DND-41 (cell line): ENCODE measurements at regions not wholly inside any gene's neighbourhood (a gene's known extent, or its start where the extent isn't known, plus 50 kb on each side); places are given as distances from the start of the nearest gene placed in this dataset.

Experiments used
- EZH2 ChIP-seq: IDR thresholded peaks from 3 replicates; pipeline ENCODE4 v1.6.1; 2012; ENCODE audit warnings: borderline replicate concordance, low read depth, mild to moderate bottlenecking, moderate library complexity, low read length, inconsistent platforms; ENCODE audit not compliant: severe bottlenecking
- TF ChIP-seq, protein P1 (sequence below): IDR thresholded peaks from 2 replicates; pipeline ENCODE4 v1.5.1; 2012; ENCODE audit warnings: borderline replicate concordance, low read length, moderate library complexity, mild to moderate bottlenecking; ENCODE audit not compliant: poor library complexity, severe bottlenecking; ENCODE audit errors: extremely low read depth

DNA sequence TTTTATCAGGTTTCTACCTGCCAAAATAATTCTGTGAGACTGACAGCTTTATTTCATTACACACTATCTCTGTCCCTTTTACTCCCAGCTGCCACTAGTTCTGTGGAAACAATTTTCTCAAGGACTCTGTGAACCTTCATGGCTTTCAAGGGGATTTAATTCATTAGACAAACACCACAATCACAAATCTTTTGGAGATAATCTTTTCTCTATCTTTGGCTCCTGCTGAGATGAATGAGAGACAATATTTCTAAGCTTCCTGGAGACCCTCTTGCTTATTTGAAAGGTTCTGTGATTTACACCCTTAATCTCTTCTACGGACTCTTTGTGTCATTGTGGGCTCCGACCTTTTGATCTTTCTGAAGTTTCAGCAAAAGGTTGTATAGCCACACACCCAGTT is 222.6 kb downstream of the PRDM9 start:
- TF ChIP-seq, protein P1, sequence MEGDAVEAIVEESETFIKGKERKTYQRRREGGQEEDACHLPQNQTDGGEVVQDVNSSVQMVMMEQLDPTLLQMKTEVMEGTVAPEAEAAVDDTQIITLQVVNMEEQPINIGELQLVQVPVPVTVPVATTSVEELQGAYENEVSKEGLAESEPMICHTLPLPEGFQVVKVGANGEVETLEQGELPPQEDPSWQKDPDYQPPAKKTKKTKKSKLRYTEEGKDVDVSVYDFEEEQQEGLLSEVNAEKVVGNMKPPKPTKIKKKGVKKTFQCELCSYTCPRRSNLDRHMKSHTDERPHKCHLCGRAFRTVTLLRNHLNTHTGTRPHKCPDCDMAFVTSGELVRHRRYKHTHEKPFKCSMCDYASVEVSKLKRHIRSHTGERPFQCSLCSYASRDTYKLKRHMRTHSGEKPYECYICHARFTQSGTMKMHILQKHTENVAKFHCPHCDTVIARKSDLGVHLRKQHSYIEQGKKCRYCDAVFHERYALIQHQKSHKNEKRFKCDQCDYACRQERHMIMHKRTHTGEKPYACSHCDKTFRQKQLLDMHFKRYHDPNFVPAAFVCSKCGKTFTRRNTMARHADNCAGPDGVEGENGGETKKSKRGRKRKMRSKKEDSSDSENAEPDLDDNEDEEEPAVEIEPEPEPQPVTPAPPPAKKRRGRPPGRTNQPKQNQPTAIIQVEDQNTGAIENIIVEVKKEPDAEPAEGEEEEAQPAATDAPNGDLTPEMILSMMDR: no peak
- TF ChIP-seq EZH2: no peak
